Fibroblast of upper back skin (primary cell): ENCODE measurements at regions not wholly inside any gene's neighbourhood (a gene's known extent, or its start where the extent isn't known, plus 50 kb on each side); places are given as distances from the start of the nearest gene placed in this dataset.
"Not testable (repeated sequence)": the region's sequence is repeated elsewhere in the genome, so short reads cannot be mapped to it uniquely, and the experiment has no call there.

Experiments
- DNase-seq: peaks from one replicate; pipeline ENCODE4 v3.0.0-alpha.2; 2013

- DNase-seq, result no peak
These were observed 289.5 kb upstream of the PFKP start for GRCh38 chr10:2777666-2778355.

DNA sequence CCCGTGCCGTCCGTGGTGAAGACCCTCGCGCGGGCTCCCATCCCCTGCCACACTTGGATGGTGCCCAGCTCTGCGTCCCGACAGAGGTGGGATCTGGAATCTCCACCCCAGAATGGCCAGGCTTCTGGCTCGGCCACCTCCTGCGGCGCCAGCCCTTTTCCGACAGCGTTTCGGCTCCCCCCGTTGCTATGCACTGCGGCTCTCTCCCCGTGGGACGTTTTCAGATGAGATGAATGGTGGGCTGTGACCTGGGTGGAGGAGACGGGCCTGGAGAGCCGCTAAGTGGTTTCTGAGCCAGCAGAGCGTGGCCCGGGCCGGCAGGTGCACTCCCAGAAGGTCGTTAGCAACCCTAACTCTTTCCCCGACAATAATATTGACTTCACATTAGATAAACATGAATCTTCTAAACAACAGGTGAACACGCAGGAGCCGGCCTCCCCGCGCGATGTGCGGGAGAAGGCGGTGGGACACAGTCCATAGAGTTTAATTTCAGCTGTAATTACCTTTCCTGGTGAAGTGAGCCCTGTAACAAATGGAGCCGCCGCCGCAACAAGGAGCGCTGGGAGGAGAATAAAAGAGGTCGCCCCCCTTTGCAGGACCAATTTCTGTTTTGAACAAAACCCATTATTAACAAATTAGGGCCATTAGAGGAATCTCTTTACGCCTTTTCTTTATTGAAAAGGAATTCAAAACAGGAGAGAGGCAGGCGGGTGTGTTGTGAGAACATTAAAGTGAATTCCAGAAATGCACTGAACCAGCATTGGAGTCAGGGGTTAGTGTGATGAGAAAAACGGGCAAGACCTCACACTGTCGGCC lies 294.3 kb upstream of the PFKP start:
- no peak for DNase-seq

GRCh38 chr10:2772135-2772534 lies 295.2 kb upstream of the PFKP start:
- DNase-seq, result no peak

DNA sequence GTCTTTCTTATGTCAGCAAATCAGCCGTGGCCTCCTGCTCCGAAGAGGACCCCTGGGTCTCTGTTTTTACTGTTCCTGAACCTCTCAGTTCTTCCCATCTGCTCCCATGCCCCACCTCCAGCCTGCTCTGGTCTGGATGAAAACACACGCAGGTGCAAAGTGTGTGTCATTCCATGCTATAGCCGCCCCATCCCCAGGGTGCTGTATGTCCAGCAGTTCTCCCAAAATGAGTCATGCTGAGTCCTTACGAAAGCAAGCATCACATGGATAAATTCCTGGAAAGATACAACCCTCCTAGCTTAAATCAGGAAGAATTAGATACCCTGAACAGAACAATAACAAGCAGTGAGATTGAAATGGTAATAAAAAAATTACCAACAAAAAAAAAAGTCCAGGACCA lies 300.1 kb upstream of the PFKP start:
- not testable (repeated sequence) for DNase-seq

DNA sequence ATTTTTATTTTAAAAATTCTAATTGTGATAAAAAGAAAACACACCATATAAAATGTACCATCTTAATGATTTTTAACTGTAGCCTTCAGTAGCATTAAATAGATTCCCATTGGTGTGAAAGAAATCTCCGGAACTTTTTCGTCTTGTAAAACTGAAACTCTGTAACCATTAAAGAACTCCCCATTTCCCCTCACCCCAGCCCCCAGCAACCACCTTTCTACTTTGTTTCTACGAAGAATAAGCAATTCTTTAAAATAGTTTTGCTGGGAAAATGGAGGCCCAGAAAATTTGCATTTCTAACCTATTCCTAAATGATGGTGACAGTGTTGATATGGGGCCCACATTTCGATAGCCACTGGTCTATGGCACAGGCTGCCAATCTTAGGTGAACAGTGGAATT lies 305.4 kb upstream of the PFKP start:
- no peak for DNase-seq

DNA sequence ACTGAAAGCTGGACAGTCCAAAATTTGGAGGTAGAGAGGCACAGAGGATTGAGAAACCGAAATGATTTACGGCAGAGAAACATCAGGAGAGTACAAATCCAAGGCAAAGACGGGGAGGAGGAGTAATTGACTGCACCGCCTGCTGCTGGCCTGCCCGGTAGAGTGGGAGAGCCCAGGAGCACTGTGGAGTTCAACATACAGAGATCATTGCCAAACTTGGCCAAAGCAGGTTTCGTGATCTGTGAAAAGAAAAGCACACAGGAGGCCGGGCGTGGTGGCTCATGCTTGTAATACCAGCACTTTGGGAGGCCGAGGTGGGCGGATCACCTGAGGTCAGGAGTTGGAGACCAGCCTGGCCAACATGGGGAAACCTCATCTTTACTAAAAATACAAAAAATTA lies 306.0 kb upstream of the PFKP start:
- no peak for DNase-seq

DNA sequence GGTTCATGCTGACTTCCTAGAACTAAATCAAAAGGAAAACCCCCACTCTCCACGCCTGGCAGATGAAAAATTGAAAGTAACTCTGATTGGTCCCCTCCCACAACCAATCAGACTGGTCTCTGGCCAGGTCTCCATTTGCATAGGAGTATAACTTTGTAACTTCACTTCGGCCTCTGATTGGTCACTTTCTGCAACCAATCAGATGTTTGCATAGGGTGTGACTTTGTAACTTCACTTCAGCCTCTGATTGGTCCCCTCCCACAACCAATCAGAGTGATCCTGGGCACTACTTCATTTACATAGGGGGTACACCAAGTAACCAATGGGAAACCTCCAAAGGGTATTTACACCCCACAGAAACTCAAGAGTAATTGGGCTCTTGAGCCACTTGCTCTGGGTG lies 306.6 kb upstream of the PFKP start:
- DNase-seq, result no peak

DNA sequence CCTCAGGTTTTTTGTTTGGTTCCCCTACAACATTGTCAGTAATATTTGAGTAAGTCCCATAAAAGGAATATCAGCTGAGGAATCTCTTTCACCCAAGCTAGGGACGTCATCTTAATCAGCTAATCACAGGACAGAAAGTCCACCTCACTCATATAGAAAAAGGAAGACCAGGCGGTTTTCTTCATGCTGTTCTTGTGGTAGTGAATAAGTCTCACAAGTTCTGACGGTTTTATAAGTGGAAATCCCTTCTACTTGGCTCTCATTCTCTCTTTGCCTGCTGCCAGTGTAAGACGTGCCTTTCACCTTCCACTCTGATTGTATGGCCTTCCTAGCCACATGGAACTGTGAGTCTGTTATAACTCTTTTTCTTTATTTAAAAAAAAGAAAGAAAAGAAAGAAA lies 308.1 kb upstream of the PFKP start:
- no peak for DNase-seq

GRCh38 chr10:2754943-2755342 lies 312.4 kb upstream of the PFKP start:
- DNase-seq, result no peak

DNA sequence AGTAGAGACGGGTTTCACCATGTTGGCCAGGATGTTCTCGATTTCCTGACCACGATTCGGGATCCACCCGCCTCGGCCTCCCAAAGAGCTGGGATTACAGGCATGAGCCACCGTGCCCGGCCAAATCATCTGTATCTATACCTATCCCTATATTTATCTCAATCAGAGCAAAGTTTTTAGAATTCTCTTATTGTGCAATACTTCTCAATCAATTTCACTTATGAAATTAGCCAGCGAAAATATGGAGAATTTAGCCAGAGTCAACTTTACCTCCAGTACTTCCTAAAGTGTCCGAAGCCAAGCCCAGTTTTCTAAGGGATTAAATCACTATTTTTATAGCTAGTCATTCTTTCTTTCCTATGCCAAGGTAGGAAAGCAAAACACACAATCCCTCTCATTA lies 319.1 kb upstream of the PFKP start:
- no peak for DNase-seq

DNA sequence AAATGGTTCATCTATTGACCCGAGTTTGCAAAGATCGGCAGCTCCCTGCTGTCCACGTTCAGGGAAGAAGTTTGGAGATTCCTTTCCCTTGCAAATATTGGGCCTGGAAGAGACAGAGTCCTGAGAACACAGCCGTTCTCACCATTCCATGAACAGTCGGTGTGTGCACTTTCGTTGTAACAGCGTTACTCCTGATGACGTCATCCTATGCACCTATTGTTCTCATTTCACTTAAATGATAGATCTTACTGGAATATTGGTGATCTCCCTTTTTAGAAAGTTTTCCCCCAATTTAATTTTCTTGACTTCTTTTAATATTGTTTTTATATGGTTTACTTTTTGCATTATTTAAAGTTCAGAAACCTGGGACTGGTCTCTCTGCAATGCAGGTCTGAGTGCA lies 320.7 kb upstream of the PFKP start:
- no peak for DNase-seq

DNA sequence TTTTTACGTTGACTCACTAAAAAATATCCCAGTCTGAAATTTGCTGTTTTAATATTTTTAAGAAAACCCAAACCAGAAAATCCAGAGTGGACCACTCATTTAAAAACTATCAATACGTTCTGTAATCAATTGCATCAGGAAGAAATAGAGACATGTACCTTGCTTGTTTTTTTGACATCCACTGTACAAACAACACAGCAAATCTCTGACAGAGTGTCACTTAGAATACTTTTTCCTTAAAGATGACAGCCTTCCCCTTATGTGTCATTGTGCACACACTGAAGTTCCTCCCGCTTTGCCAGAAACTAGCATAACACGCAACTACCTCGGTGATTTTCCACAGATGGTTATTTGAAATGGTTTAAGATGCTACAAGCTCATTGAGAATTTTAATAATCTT lies 321.7 kb upstream of the PFKP start:
- no peak for DNase-seq

DNA sequence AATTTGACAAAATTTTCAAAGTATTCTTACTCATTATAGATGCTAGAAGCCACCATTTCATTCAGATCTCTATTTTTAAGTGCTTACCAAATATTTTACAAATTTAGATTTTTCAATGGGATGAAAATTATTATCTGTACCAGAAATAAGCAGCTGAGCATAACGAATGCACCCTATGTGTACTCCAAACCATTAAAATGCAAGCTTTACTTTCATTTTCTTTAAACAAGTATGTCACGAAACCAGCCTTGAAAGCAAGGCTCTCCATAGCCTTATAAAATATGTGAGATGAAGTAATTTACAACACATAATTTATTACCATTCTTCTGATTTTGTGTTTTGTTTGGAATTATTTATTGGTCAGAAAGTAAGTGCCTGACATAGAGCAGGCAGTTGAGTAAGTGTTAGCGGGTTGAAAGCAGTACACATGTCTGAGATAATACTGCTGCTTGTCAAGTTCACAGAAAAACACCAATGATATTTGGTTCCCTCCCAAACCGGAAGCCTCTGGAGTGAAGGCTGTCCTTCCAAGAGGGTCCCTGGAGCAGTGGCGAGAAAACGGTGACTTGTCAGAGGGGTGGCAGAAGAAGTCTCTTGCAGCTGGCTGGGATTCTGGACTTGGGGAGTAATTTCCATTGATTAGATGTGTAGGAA lies 322.7 kb upstream of the PFKP start:
- no peak for DNase-seq

GRCh38 chr10:2734603-2735002 lies 332.7 kb upstream of the PFKP start:
- DNase-seq, result no peak

DNA sequence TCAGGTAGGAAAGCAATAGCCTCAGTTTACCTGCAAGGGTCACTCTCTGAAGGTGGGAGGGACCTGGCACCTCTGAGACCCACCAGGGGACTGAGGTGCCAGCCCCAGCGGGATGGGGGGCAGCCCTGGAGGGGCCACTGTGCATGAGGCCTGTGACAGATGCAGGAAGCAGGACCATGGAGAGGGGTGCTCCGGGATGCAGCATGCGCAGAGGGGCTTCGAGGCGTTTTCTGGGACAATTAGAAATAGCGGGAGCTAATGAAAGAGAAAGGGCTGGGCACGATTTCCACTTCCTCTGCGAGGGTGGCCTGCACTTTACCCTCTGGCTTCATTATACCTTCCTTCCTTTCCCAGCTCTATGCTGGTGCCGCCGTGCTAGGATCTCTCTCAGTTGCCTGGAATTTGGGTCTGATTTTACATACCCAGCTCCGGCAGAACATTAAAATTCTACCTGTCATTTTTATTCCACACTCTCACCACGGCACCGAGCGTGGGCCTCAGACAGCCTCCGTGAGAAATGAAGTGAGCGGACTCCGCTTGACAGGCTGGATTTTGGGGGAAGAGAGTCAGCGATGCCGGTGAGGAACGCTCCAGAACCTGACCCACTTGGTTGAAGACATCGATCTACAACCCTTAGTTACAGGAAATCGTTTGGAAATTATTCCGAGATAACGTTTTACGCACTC lies 333.9 kb upstream of the PFKP start:
- DNase-seq, result no peak

DNA sequence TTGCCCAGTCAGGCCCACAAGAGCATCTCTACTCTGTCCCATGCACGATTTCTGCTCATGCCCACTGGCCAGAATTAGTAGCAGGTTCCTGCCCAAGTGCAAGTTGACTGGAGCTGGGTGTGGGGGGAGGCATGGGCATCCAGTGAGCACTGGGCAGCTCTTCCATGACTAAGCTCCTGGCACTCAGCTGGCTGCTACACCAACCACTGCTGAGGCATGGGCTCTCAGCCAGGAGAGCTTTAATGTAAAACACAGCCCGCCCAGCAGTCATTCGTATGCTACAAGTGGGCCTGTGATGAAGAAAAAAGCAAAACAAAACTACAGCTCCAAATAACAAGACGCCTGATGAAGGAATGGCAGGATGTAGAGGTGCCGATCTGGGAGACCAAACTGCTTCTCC lies 335.4 kb upstream of the PFKP start:
- no peak for DNase-seq

- DNase-seq, result no peak
These were observed 338.2 kb upstream of the PFKP start for GRCh38 chr10:2729197-2729596.

DNA sequence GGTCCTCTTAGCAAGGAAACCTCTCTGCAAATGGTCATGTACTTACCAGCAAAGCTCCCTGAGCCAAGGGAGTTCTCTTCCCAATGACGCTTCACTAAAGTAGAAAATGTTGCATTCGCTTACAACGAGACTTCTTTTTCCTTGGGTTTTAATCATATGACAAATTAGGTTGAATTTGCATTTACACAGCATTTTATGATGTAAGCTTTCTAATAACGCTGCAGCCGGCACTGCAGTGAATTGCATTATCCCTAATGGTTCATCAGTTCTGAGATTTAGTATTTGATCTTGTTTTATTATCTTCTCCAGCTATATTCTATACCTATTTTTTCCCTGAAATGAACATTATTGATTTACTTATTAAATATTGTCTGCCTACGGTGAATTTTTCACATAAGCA lies 339.3 kb upstream of the PFKP start:
- DNase-seq, result no peak

- no peak for DNase-seq
These were observed 350.8 kb upstream of the PFKP start for GRCh38 chr10:2716596-2716995.

DNA sequence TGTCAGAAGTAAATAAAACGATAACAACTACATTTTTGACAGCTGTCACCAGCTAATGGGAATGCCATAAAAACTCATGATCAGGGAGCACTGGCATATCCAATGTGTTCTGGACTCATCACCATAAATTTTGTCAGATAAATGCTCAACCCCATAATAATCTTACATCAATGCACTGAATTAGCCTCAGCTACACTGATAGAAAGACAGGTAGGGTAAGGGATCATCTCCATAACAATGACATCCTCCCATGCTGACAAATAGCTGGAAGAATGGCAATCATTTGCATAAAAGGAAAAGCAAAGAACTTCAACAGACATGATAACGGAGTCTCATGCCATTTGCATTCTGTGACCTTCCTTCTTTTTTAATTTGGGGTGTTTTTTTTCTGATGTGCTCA lies 352.8 kb upstream of the PFKP start:
- DNase-seq, result no peak

- DNase-seq, result no peak
These were observed 363.4 kb upstream of the PFKP start for GRCh38 chr10:2703953-2704352.

GRCh38 chr10:2701802-2702201 lies 365.5 kb upstream of the PFKP start:
- no peak for DNase-seq

GRCh38 chr10:2700626-2701305 lies 366.6 kb upstream of the PFKP start:
- DNase-seq, result no peak
